HCT116 (cell line): ENCODE measurements at regions not wholly inside any gene's neighbourhood (a gene's known extent, or its start where the extent isn't known, plus 50 kb on each side); places are given as distances from the start of the nearest gene placed in this dataset.

ENCODE experiments used
- ATAC-seq: fragments of 200-7000 bp; cut with Tn5 transposase; 2 replicates; pipeline ENCODE4 v1.9.1; 2020; ENCODE audit warnings: mild to moderate bottlenecking, moderate library complexity
- BruUV-seq: library from RNA; stranded (reverse); fragments of 400-500 nt; replicated peaks from 2 replicates; lab custom pipeline; 2021; lab: Mats Ljungman, UMichigan
- CTCF ChIA-PET: fragments of 300-600 bp; sonication (Branson Sonifier 250); formaldehyde crosslinking; loops from one replicate; lab custom pipeline; 2021; ENCODE audit warnings: antibody characterized with exemption; lab: Charles Lee
- POLR2A ChIA-PET: fragments of 300-600, 350-600 bp; sonication (Branson Sonifier 250); formaldehyde crosslinking; loops from one replicate; lab custom pipeline; 2021; ENCODE audit warnings: antibody characterized with exemption; lab: Charles Lee
- RAD21 ChIA-PET, 2 experiments: fragments of 300-600 bp; sonication (Branson Sonifier 250); formaldehyde crosslinking; loops; one replicate each; lab custom pipeline; 2023; ENCODE audit warnings: low total read pairs in 2 of 2; ENCODE audit not compliant: uncharacterized antibody in 2 of 2, unreplicated experiment in 2 of 2, low non-redundant PET in 1 of 2; lab: Charles Lee
- DNase-seq: peaks from one replicate; pipeline ENCODE4 v3.0.0-alpha.2; 2010; ENCODE audit warnings: low read depth, low spot score
- H2AFZ ChIP-seq: fragments of 200-600 bp; shearing (Covaris generic), sonication (generic); 2 replicates; pipeline ENCODE4 v1.6.1; 2017; ENCODE audit warnings: low read depth, mixed run types, mixed read lengths, antibody characterized with exemption, low read length; ENCODE audit not compliant: poor library complexity, severe bottlenecking
- H3K27ac ChIP-seq: 2 replicates; pipeline ENCODE4 v1.5.1; 2012; ENCODE audit warnings: low read depth, low read length
- H3K27me3 ChIP-seq: fragments of 200-600 bp; sonication (generic); 2 replicates; pipeline ENCODE4 v1.6.1; 2016; ENCODE audit warnings: mixed run types, low read length, mixed read lengths; ENCODE audit not compliant: insufficient read depth
- H3K36me3 ChIP-seq, 2 experiments: fragments of 200-500 bp in 1 of 2; fragments of 200-600 bp in 1 of 2; sonication (Bioruptor generic) in 1 of 2; sonication (generic) in 1 of 2; 2 replicates each; pipeline versions ENCODE4 v1.5.1 to v1.6.1; 2014 to 2016; ENCODE audit warnings: low read length in 2 of 2, inconsistent platforms in 1 of 2, mixed read lengths in 1 of 2, mixed run types in 1 of 2; ENCODE audit not compliant: insufficient read depth in 2 of 2, control insufficient read depth in 1 of 2
- H3K4me1 ChIP-seq, 2 experiments: fragments of 200-600 bp in 1 of 2; sonication (generic) in 1 of 2; 2 replicates each; pipeline versions ENCODE4 v1.5.1 to v1.6.1; 2012 to 2017; ENCODE audit warnings: low read length in 2 of 2, inconsistent platforms in 1 of 2, mild to moderate bottlenecking in 1 of 2, mixed read lengths in 1 of 2, mixed run types in 1 of 2, moderate library complexity in 1 of 2; ENCODE audit not compliant: insufficient read depth in 2 of 2, control insufficient read depth in 1 of 2
- H3K4me2 ChIP-seq: fragments of 200-600 bp; sonication (generic); 2 replicates; pipeline ENCODE4 v1.6.1; 2017; ENCODE audit warnings: mixed run types, low read length, mixed read lengths
- H3K4me3 ChIP-seq, 2 experiments: fragments of 200-600 bp in 1 of 2; sonication (generic) in 1 of 2; replicated peaks in 1 of 2; 2 replicates each; pipeline ENCODE4 v1.5.1; 2011 to 2016; ENCODE audit warnings: low read length in 2 of 2, control low read depth in 1 of 2, low read depth in 1 of 2, mild to moderate bottlenecking in 1 of 2, mixed read lengths in 1 of 2, mixed run types in 1 of 2
- H3K79me2 ChIP-seq: fragments of 200-600 bp; sonication (generic); 2 replicates; pipeline ENCODE4 v1.6.1; 2017; ENCODE audit warnings: mild to moderate bottlenecking, mixed run types, low read length, moderate library complexity, mixed read lengths; ENCODE audit not compliant: insufficient read depth
- H3K9ac ChIP-seq: fragments of 200-600 bp; sonication (generic); 2 replicates; pipeline ENCODE4 v1.6.1; 2016; ENCODE audit warnings: low read length, mixed read lengths
- H3K9me2 ChIP-seq: fragments of 200-600 bp; sonication (generic), shearing (Covaris generic); 2 replicates; pipeline ENCODE4 v1.6.1; 2017; ENCODE audit warnings: mixed run types, mild to moderate bottlenecking, moderate library complexity; ENCODE audit not compliant: insufficient read depth
- H3K9me3 ChIP-seq, 2 experiments: fragments of 200-500 bp in 1 of 2; fragments of 200-600 bp in 1 of 2; sonication (Bioruptor generic) in 1 of 2; sonication (generic) in 1 of 2; 2 replicates each; pipeline ENCODE4 v1.6.1; 2014 to 2017; ENCODE audit warnings: low read length in 2 of 2, mixed read lengths in 2 of 2, inconsistent platforms in 1 of 2, low read depth in 1 of 2, mild to moderate bottlenecking in 1 of 2, mixed run types in 1 of 2, moderate library complexity in 1 of 2; ENCODE audit not compliant: control insufficient read depth in 1 of 2, insufficient read depth in 1 of 2
- H4K20me1 ChIP-seq: fragments of 200-600 bp; sonication (generic), shearing (Covaris generic); 2 replicates; pipeline ENCODE4 v1.6.1; 2017; ENCODE audit warnings: mixed run types, mild to moderate bottlenecking, moderate library complexity; ENCODE audit not compliant: insufficient read depth
- CBX3 ChIP-seq: IDR thresholded peaks from 2 replicates; pipeline ENCODE4 v1.6.1; 2012; ENCODE audit warnings: low read depth
- EGR1 ChIP-seq: IDR thresholded peaks from 2 replicates; pipeline ENCODE4 v1.6.1; 2012; ENCODE audit warnings: low read depth
- ELF1 ChIP-seq: IDR thresholded peaks from 2 replicates; pipeline ENCODE4 v1.6.1; 2012; ENCODE audit warnings: low read depth, borderline replicate concordance
- EZH2 ChIP-seq: fragments of 200-600 bp; sonication (generic); IDR thresholded peaks from 2 replicates; pipeline ENCODE4 v1.6.1; 2017; ENCODE audit warnings: antibody characterized with exemption, mixed run types
- EZH2phosphoT487 ChIP-seq: fragments of 200-600 bp; IDR thresholded peaks from 2 replicates; pipeline ENCODE4 v1.6.1; 2018; ENCODE audit warnings: antibody characterized with exemption, borderline replicate concordance
- JUND ChIP-seq: IDR thresholded peaks from 2 replicates; pipeline ENCODE4 v1.6.1; 2012
- MAX ChIP-seq: IDR thresholded peaks from 2 replicates; pipeline ENCODE4 v1.6.1; 2012
- POLR2A ChIP-seq: IDR thresholded peaks from 2 replicates; pipeline ENCODE4 v1.7.0; 2011; ENCODE audit warnings: borderline replicate concordance; ENCODE audit not compliant: insufficient read depth, insufficient read length; ENCODE audit errors: extremely low read depth
- REST ChIP-seq: IDR thresholded peaks from 2 replicates; pipeline ENCODE4 v1.6.1; 2012; ENCODE audit warnings: low read depth
- SIN3A ChIP-seq: IDR thresholded peaks from 2 replicates; pipeline ENCODE4 v1.6.1; 2012; ENCODE audit warnings: low read depth
- YY1 ChIP-seq: IDR thresholded peaks from 2 replicates; pipeline ENCODE4 v1.6.1; 2011; ENCODE audit warnings: low read length, low read depth, moderate library complexity, mild to moderate bottlenecking; ENCODE audit not compliant: insufficient replicate concordance; ENCODE audit errors: extremely low read depth
- ZFX ChIP-seq: fragments of 450-650 bp; IDR thresholded peaks from 2 replicates; pipeline ENCODE4 v1.6.1; 2017
- intact Hi-C: fragments of 100-400 bp; cut with micrococcal nuclease; formaldehyde crosslinking; loops from 2 replicates; pipeline ENCODE4 v1.10.0; 2022

- intact Hi-C loops: no loop called here
- no peak overlapping the region for H3K27ac ChIP-seq
- H3K9me3 ChIP-seq: peaks cover 7 to 24% of the 10 kb centered on the region in 2 experiments; a peak in 2 of 4 replicates
- DNase-seq: no peak
- H3K27me3 ChIP-seq: no peaks in the 10 kb centered on the region
- H3K9me2 ChIP-seq: no peaks in the 10 kb centered on the region
- H3K4me1 ChIP-seq: no peaks in the 10 kb centered on the region
- no TSS peak for BruUV-seq
- no peaks in the 10 kb centered on the region for H4K20me1 ChIP-seq
- POLR2A ChIA-PET: no interaction called here
- H3K36me3 ChIP-seq: no peaks in the 10 kb centered on the region
- H3K9ac ChIP-seq: no peak overlapping the region
- no peak overlapping the region for H3K4me3 ChIP-seq
- no peak for ATAC-seq
- RAD21 ChIA-PET: no interaction called here
- no peaks in the 10 kb centered on the region for H3K79me2 ChIP-seq
- H2AFZ ChIP-seq: no peak overlapping the region
- TF ChIP-seq EZH2 (no peak), SIN3A (no peak), JUND (no peak), CBX3 (no peak), YY1 (no peak), REST (no peak), ELF1 (no peak), MAX (no peak), ZFX (no peak), POLR2A (no peak), EZH2phosphoT487 (no peak), EGR1 (no peak)
- TF ChIP-seq, all 23 proteins: peak for 0
- no peak overlapping the region for H3K4me2 ChIP-seq
- CTCF ChIA-PET: no interaction called here
These were observed 191.0 kb upstream of the FLRT2 start for GRCh38 chr14:85338895-85339294.
